Vagina (tissue), 2 donors: ENCODE measurements at regions not wholly inside any gene's neighbourhood (a gene's known extent, or its start where the extent isn't known, plus 50 kb on each side); places are given as distances from the start of the nearest gene placed in this dataset.

Experiments used
- DNase-seq, 2 donors: peaks; one replicate each; pipeline ENCODE4 v3.0.0-alpha.2; 2017; ENCODE audit errors: extremely low spot score in 2 of 2
- H3K27ac ChIP-seq: fragments of 200-600 bp; sonication (generic); one replicate; pipeline ENCODE4 v1.5.1; 2019
- H3K27me3 ChIP-seq: fragments of 200-600 bp; sonication (generic); one replicate; pipeline ENCODE4 v1.5.1; 2019
- H3K36me3 ChIP-seq, 2 donors: fragments of 200-600 bp; sonication (generic); one replicate each; pipeline ENCODE4 v1.5.1; 2017 to 2019
- H3K4me1 ChIP-seq: fragments of 200-600 bp; sonication (generic); one replicate; pipeline ENCODE4 v1.5.1; 2019
- H3K4me3 ChIP-seq, 2 donors: fragments of 200-600 bp; sonication (generic); 1 replicate in 1 of 2; 2 replicates in 1 of 2; pipeline ENCODE4 v1.5.1; 2016 to 2019
- H3K9me3 ChIP-seq: fragments of 200-600 bp; sonication (generic); one replicate; pipeline ENCODE4 v1.5.1; 2019
- POLR2A ChIP-seq, 2 donors: fragments of 450-650 bp; IDR thresholded peaks; one replicate each; pipeline ENCODE4 v1.6.1; 2017; ENCODE audit warnings: antibody characterized with exemption in 2 of 2, mild to moderate bottlenecking in 2 of 2, moderate library complexity in 2 of 2
- POLR2AphosphoS5 ChIP-seq, 2 donors: sonication (generic); formaldehyde crosslinking; IDR thresholded peaks; one replicate each; pipeline ENCODE4 v1.9.0; 2017; ENCODE audit warnings: antibody characterized with exemption in 2 of 2, mild to moderate bottlenecking in 2 of 2, low read depth in 1 of 2; ENCODE audit not compliant: insufficient read depth in 1 of 2
- intact Hi-C: fragments of 100-400 bp; cut with DNase I; formaldehyde crosslinking; loops from one replicate; pipeline ENCODE4 v1.15.1; 2023
- TF ChIP-seq, protein P1 (sequence below), 3 experiments: fragments of 450-650 bp in 2 of 3; fragments of 200-600 bp in 1 of 3; sonication (generic) in 1 of 3; IDR thresholded peaks; one replicate each; pipeline ENCODE4 v1.5.1; 2017 to 2019; ENCODE audit warnings: antibody characterized with exemption in 3 of 3, mild to moderate bottlenecking in 2 of 3, moderate library complexity in 2 of 3

DNA sequence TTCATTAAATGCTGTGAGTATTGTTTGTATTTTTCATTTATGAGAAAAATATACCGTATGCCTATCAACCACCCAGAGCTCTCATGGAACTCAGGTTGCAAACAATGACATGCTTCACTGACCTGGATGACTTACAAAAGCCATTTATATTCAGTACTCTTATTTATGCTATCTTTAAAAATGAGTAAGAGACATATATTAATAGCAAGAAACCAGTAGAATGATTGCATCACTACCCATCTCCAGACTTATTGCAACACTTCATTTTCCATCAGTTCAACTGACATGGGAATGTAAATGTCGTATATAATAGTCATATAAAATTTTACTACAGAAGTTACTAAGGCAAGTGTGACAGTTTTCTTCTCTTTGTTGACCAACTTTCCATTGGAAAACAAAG lies 69.1 kb downstream of the OTP start:
- H3K4me3 ChIP-seq: no peak overlapping the region
- no peaks in the 10 kb centered on the region for H3K27me3 ChIP-seq
- H3K4me1 ChIP-seq: no peaks in the 10 kb centered on the region
- TF ChIP-seq POLR2A (IDR thresholded peaks at IDR 0.05): no peak
- TF ChIP-seq POLR2AphosphoS5 (IDR thresholded peaks at IDR 0.05; ENCODE audit: insufficient read depth in 1 of 2, low read depth in 1 of 2): no peak
- TF ChIP-seq, protein P1, sequence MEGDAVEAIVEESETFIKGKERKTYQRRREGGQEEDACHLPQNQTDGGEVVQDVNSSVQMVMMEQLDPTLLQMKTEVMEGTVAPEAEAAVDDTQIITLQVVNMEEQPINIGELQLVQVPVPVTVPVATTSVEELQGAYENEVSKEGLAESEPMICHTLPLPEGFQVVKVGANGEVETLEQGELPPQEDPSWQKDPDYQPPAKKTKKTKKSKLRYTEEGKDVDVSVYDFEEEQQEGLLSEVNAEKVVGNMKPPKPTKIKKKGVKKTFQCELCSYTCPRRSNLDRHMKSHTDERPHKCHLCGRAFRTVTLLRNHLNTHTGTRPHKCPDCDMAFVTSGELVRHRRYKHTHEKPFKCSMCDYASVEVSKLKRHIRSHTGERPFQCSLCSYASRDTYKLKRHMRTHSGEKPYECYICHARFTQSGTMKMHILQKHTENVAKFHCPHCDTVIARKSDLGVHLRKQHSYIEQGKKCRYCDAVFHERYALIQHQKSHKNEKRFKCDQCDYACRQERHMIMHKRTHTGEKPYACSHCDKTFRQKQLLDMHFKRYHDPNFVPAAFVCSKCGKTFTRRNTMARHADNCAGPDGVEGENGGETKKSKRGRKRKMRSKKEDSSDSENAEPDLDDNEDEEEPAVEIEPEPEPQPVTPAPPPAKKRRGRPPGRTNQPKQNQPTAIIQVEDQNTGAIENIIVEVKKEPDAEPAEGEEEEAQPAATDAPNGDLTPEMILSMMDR (IDR thresholded peaks at IDR 0.05): no peak
- intact Hi-C loops: loop anchor here (10.0 kb wide), 1 partner anchor 1135 kb away; no protein-coding TSS in a partner anchor
- H3K9me3 ChIP-seq: no peaks in the 10 kb centered on the region
- H3K36me3 ChIP-seq: no peaks in the 10 kb centered on the region
- no peak overlapping the region for H3K27ac ChIP-seq
- DNase-seq: no peak

DNA sequence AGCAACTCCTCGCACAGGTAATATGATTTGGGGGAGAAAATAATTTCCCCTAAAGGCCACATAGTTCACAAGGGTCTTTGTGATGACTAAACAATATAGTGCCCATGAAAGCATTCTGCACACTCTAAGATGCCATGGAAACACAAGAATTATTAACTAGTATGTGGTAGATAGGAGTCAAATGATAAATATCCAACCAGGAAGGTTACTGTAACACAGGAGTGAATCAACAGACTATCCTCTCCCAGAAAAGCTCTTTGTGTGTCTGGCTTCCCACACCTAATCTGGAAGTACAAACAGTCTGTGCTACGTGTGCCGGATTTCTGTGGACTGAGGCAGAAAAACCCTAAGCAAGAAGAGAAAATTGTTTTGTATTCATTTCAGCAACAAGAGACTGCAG lies 70.0 kb downstream of the OTP start:
- Histone ChIP-seq H3K27me3 (no peaks in the 10 kb centered on the region), H3K27ac (no peak overlapping the region), H3K4me1 (no peaks in the 10 kb centered on the region), H3K4me3 (no peak overlapping the region), H3K9me3 (no peaks in the 10 kb centered on the region), H3K36me3 (no peaks in the 10 kb centered on the region)
- intact Hi-C loops: loop anchor here (10.0 kb wide), 1 partner anchor 1134 kb away; no protein-coding TSS in a partner anchor
- no peak for DNase-seq
- TF ChIP-seq POLR2A (IDR thresholded peaks at IDR 0.05): no peak
- TF ChIP-seq, protein P1 (IDR thresholded peaks at IDR 0.05): no peak
- TF ChIP-seq POLR2AphosphoS5 (IDR thresholded peaks at IDR 0.05; ENCODE audit: insufficient read depth in 1 of 2, low read depth in 1 of 2): no peak

DNA sequence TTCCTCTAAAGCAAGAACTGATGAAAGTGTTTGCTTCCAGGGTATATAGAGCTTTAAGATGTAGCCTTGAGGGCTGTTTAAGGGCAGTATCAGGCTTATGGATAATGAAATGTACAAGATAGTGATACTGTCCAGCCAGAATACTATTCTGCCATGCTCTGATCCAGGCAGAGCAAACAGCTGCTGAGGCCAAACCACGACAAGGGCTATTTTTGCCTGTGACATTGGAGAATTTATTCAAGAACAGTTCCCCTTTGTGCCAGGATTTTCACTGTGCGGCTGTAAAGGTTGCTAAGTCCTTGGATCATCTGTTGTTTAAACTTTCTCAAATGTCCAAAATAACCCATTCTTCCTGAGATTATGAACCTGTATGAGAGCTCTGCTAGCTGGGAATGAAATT lies 70.4 kb downstream of the OTP start:
- Histone ChIP-seq H3K27me3 (no peaks in the 10 kb centered on the region), H3K36me3 (no peaks in the 10 kb centered on the region), H3K4me1 (no peaks in the 10 kb centered on the region), H3K4me3 (no peak overlapping the region), H3K27ac (no peak overlapping the region), H3K9me3 (no peaks in the 10 kb centered on the region)
- TF ChIP-seq POLR2A (IDR thresholded peaks at IDR 0.05) (no peak), POLR2AphosphoS5 (IDR thresholded peaks at IDR 0.05; ENCODE audit: insufficient read depth in 1 of 2, low read depth in 1 of 2) (no peak)
- TF ChIP-seq, protein P1 (IDR thresholded peaks at IDR 0.05): no peak
- DNase-seq: no peak
- intact Hi-C loops: loop anchor here (10.0 kb wide), 1 partner anchor 1133 kb away; no protein-coding TSS in a partner anchor

DNA sequence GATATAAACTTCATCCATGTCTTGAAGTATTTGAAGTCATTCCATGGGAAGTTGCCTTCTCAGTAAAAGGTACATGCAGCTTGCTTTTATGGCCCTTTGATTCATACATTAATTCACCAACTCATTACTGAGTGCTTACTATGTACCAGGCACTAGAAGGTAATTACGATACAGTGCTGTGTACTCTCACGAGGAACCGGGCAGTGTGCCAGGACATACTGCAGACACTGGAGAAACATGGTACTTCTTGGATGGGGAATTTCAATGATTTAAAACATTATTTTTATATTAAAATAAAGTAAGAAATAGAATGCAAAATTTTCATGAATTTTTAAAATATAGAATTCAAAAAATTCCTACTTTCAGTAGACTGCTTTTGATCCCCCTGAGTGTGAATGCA lies 71.4 kb upstream of the WDR41 start:
- no peak overlapping the region for H3K27ac ChIP-seq
- no peak for DNase-seq
- H3K27me3 ChIP-seq: no peaks in the 10 kb centered on the region
- H3K4me1 ChIP-seq: no peaks in the 10 kb centered on the region
- H3K9me3 ChIP-seq: no peaks in the 10 kb centered on the region
- no peaks in the 10 kb centered on the region for H3K36me3 ChIP-seq
- intact Hi-C loops: loop anchor here (10.0 kb wide), 1 partner anchor 1129 kb away; no protein-coding TSS in a partner anchor
- no peak overlapping the region for H3K4me3 ChIP-seq
- TF ChIP-seq POLR2AphosphoS5 (IDR thresholded peaks at IDR 0.05; ENCODE audit: insufficient read depth in 1 of 2, low read depth in 1 of 2) (no peak), POLR2A (IDR thresholded peaks at IDR 0.05) (no peak)
- TF ChIP-seq, protein P1 (IDR thresholded peaks at IDR 0.05): no peak

DNA sequence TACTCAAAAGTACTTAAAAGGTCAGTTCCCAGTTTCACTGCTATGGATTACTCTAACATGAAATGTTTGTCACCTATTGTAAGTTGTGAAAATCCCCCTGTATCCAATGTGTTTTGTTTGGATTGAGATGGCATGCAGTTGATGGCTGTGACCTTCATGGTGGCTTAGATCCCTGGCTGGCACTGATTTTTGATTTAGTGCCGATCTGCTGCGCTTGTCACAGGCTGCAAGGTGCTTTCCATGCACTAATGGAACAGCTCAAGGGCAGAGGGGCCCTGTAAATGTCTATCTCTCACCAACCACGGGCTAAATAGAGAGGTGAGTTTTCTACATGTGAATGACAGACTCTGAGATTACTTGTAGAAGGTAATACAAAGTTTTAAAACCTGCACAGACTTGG lies 69.8 kb upstream of the WDR41 start:
- H3K27me3 ChIP-seq: no peaks in the 10 kb centered on the region
- no peak overlapping the region for H3K27ac ChIP-seq
- no peaks in the 10 kb centered on the region for H3K9me3 ChIP-seq
- H3K36me3 ChIP-seq: no peaks in the 10 kb centered on the region
- intact Hi-C loops: loop anchor here (10.0 kb wide), 1 partner anchor 1127 kb away; no protein-coding TSS in a partner anchor
- TF ChIP-seq POLR2AphosphoS5 (IDR thresholded peaks at IDR 0.05; ENCODE audit: insufficient read depth in 1 of 2, low read depth in 1 of 2) (no peak), POLR2A (IDR thresholded peaks at IDR 0.05) (no peak)
- TF ChIP-seq, protein P1 (IDR thresholded peaks at IDR 0.05): no peak
- H3K4me3 ChIP-seq: no peak overlapping the region
- H3K4me1 ChIP-seq: no peaks in the 10 kb centered on the region
- no peak for DNase-seq
